HCT116 (cell line): ENCODE measurements at regions not wholly inside any gene's neighbourhood (a gene's known extent, or its start where the extent isn't known, plus 50 kb on each side); places are given as distances from the start of the nearest gene placed in this dataset.
"Not testable (repeated sequence)": the region's sequence is repeated elsewhere in the genome, so short reads cannot be mapped to it uniquely, and the experiment has no call there.

Experiments
- CTCF ChIP-seq, 3 experiments: fragments of 200-600 bp in 1 of 3; sonication (generic) in 1 of 3; IDR thresholded peaks in 2 of 3; conservative IDR thresholded peaks in 1 of 3; 2 replicates each; pipeline ENCODE4 v1.5.1; 2012 to 2017; ENCODE audit warnings: low read depth in 2 of 3, low read length in 2 of 3, antibody characterized with exemption in 1 of 3, borderline replicate concordance in 1 of 3, control low read depth in 1 of 3, mild to moderate bottlenecking in 1 of 3, mixed read lengths in 1 of 3, mixed run types in 1 of 3, moderate library complexity in 1 of 3; ENCODE audit not compliant: insufficient read depth in 1 of 3
- TF ChIP-seq, protein P1 (sequence below): IDR thresholded peaks from 2 replicates; pipeline ENCODE4 v1.6.1; 2011; ENCODE audit warnings: mild to moderate bottlenecking, low read length, moderate library complexity; ENCODE audit not compliant: insufficient replicate concordance; ENCODE audit errors: extremely low read depth

DNA sequence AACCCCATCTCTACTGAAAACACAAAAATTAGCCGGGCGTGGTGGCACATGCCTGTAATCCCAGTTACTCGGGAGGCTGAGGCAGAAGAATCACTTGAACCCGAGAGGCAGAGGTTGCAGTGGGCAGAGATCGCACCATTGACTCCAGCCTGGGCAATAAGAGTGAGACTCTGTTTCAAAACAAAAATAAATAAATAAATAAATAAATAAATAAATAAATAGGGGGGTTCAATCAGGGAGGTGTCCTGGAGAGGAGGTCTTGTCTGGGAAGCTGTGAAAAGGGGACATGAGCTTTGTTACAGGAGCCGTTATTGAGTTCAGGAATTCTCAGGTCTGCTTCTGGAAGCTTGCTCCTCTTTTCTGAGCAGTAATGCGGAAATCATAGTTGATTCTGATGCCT, 157.7 kb downstream of the SH3BP4 start:
- TF ChIP-seq, protein P1, sequence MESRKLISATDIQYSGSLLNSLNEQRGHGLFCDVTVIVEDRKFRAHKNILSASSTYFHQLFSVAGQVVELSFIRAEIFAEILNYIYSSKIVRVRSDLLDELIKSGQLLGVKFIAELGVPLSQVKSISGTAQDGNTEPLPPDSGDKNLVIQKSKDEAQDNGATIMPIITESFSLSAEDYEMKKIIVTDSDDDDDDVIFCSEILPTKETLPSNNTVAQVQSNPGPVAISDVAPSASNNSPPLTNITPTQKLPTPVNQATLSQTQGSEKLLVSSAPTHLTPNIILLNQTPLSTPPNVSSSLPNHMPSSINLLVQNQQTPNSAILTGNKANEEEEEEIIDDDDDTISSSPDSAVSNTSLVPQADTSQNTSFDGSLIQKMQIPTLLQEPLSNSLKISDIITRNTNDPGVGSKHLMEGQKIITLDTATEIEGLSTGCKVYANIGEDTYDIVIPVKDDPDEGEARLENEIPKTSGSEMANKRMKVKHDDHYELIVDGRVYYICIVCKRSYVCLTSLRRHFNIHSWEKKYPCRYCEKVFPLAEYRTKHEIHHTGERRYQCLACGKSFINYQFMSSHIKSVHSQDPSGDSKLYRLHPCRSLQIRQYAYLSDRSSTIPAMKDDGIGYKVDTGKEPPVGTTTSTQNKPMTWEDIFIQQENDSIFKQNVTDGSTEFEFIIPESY = not testable (repeated sequence)
- not testable (repeated sequence) for TF ChIP-seq CTCF (IDR thresholded peaks at IDR 0.05 in 2 of 3, conservative IDR thresholded peaks at IDR 0.05 in 1 of 3; ENCODE audit: borderline replicate concordance in 1 of 3, insufficient read depth in 1 of 3, low read depth in 2 of 3, low read length in 2 of 3)
